ENCODE measurements at regions not wholly inside any gene's neighbourhood (a gene's known extent, or its start where the extent isn't known, plus 50 kb on each side); places are given as distances from the start of the nearest gene placed in this dataset.

- TF ChIP-seq CTCF (IDR thresholded peaks at IDR 0.05; ENCODE audit: low read depth, low read length): no peak
- in situ Hi-C loops (cut with HindIII; ENCODE audit: low sequenced_read_pairs): no loop called here
- no peak for DNase-seq (ENCODE audit: low read depth, low spot score)
- no peak overlapping the region for H3K4me3 ChIP-seq (ENCODE audit: low read depth, low read length)
Measured at GRCh38 chr6:82611751-82612150, 248.1 kb downstream of the TPBG start.

- no peak for TF ChIP-seq CTCF (IDR thresholded peaks at IDR 0.05; ENCODE audit: low read depth, low read length)
- in situ Hi-C loops (cut with HindIII; ENCODE audit: low sequenced_read_pairs): no loop called here
- peak; percentile 31 for DNase-seq (ENCODE audit: low read depth, low spot score)
- no peak overlapping the region for H3K4me3 ChIP-seq (ENCODE audit: low read depth, low read length)
Measured at GRCh38 chr6:82612475-82613039, 248.9 kb downstream of the TPBG start.

- no peak overlapping the region for H3K4me3 ChIP-seq (ENCODE audit: low read depth, low read length)
- in situ Hi-C loops (cut with HindIII; ENCODE audit: low sequenced_read_pairs): no loop called here
- no peak for DNase-seq (ENCODE audit: low read depth, low spot score)
- no peak for TF ChIP-seq CTCF (IDR thresholded peaks at IDR 0.05; ENCODE audit: low read depth, low read length)
Measured at GRCh38 chr6:82614518-82614917, 250.9 kb downstream of the TPBG start.

- no peak overlapping the region for H3K4me3 ChIP-seq (ENCODE audit: low read depth, low read length)
- peak; percentile 16 for TF ChIP-seq CTCF (IDR thresholded peaks at IDR 0.05; ENCODE audit: low read depth, low read length)
- in situ Hi-C loops (cut with HindIII; ENCODE audit: low sequenced_read_pairs): no loop called here
- DNase-seq (ENCODE audit: low read depth, low spot score): no peak
Measured at GRCh38 chr6:82616386-82617028, 252.9 kb downstream of the TPBG start.

- no peak overlapping the region for H3K4me3 ChIP-seq (ENCODE audit: low read depth, low read length)
- in situ Hi-C loops (cut with HindIII; ENCODE audit: low sequenced_read_pairs): no loop called here
- TF ChIP-seq CTCF (IDR thresholded peaks at IDR 0.05; ENCODE audit: low read depth, low read length): no peak
- DNase-seq (ENCODE audit: low read depth, low spot score): peak; percentile 15
Measured at GRCh38 chr6:82617648-82618047, 254.0 kb downstream of the TPBG start.

GRCh38 chr6:82619573-82619972 lies 256.0 kb downstream of the TPBG start:
- TF ChIP-seq CTCF (IDR thresholded peaks at IDR 0.05; ENCODE audit: low read depth, low read length): no peak
- in situ Hi-C loops (cut with HindIII; ENCODE audit: low sequenced_read_pairs): no loop called here
- H3K4me3 ChIP-seq (ENCODE audit: low read depth, low read length): no peak overlapping the region
- no peak for DNase-seq (ENCODE audit: low read depth, low spot score)

Measured in astrocyte of the spinal cord (primary cell).